ENCODE measurements at regions not wholly inside any gene's neighbourhood (a gene's known extent, or its start where the extent isn't known, plus 50 kb on each side); places are given as distances from the start of the nearest gene placed in this dataset.

DNA sequence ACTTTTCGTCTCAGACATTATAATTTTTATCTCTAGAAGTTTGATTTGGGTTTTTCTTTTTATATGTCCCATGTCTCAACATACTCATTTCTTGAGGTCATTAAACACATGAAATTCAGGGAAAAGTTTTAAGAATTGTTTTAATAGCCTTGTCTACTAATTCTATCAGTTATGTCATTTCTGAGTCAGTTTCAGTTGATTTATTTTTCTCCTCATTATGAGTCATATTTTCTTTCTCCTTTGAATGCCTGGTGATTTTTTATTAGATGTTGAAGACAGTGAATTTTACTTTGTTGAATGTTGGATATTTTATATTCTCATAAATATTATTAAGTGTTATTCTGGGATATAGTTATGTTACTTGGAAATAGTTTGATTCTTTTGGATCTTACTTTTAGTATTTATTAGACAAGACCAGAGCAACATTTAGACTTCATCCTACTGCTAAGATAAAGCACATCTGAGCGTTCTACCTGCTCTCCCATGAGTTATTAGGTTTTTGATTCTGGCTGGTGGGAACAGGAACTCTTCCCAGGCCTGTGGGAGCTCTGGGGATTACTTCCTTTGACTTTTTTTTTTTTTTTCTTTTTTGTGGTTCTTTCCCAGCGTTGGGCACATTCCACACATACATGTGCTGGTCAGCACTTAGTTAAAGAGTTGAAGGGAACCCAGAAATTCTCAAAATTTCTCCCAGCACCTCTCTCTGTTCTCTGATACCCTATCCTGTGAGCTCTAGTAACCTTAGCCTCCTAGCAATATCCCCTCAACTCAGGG lies 1157.7 kb downstream of the BCL11B start:
- Histone ChIP-seq H3K4me3 (ENCODE audit: low read depth, low read length) (no peak overlapping the region), H3K9me3 (ENCODE audit: severe bottlenecking) (no peaks in the 10 kb centered on the region), H3K36me3 (no peaks in the 10 kb centered on the region), H3K27me3 (ENCODE audit: insufficient read depth, low read depth, severe bottlenecking) (peaks cover 29% of the 10 kb centered on the region), H3K27ac (no peak overlapping the region)
- DNase-seq = no peak
- TF ChIP-seq, protein P1, sequence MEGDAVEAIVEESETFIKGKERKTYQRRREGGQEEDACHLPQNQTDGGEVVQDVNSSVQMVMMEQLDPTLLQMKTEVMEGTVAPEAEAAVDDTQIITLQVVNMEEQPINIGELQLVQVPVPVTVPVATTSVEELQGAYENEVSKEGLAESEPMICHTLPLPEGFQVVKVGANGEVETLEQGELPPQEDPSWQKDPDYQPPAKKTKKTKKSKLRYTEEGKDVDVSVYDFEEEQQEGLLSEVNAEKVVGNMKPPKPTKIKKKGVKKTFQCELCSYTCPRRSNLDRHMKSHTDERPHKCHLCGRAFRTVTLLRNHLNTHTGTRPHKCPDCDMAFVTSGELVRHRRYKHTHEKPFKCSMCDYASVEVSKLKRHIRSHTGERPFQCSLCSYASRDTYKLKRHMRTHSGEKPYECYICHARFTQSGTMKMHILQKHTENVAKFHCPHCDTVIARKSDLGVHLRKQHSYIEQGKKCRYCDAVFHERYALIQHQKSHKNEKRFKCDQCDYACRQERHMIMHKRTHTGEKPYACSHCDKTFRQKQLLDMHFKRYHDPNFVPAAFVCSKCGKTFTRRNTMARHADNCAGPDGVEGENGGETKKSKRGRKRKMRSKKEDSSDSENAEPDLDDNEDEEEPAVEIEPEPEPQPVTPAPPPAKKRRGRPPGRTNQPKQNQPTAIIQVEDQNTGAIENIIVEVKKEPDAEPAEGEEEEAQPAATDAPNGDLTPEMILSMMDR (IDR thresholded peaks at IDR 0.05; ENCODE audit: low read depth, low read length) = no peak

DNA sequence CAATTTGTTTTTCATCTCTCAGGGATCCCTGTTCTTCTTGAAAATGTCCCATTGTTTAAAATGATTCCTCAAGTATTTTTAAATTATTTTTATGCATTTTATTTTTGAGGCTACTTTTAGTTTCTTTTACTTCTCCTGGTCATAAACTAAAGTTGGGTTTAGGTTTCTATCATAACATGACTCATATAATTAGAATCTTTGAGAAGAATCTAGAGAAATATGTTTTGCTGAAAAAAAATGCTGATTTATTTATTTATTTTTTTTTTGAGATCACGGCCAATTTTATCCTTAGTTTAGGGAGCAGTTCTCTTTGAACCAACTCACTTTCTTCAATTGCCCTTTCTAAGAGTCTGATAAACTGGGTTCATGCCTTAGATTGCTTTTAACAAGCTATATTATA lies 1157.1 kb downstream of the BCL11B start:
- no peaks in the 10 kb centered on the region for H3K9me3 ChIP-seq (ENCODE audit: severe bottlenecking)
- TF ChIP-seq, protein P1 (IDR thresholded peaks at IDR 0.05; ENCODE audit: low read depth, low read length) = no peak
- H3K27ac ChIP-seq = no peak overlapping the region
- no peak for DNase-seq
- H3K27me3 ChIP-seq (ENCODE audit: insufficient read depth, low read depth, severe bottlenecking) = peaks cover 32% of the 10 kb centered on the region
- H3K4me3 ChIP-seq (ENCODE audit: low read depth, low read length) = no peak overlapping the region
- H3K36me3 ChIP-seq = no peaks in the 10 kb centered on the region

DNA sequence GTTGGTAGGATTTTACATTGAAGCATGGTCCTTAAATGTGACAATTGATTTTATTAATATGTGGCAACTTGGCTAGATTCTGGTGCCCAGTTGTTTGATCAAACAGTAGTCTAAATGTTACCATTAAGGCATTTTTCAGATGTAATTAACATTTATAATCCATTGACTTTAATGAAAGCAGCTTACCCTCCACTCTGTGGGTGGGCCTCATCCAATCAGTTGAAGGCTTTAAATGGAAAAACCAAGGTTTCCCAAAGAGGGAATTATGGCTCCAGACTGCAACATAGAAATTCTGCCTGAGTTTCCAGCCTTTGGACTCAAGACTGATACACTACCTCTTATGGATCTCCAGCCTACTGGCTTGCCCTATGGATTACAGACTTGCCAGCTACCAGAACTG lies 1153.2 kb downstream of the BCL11B start:
- Histone ChIP-seq H3K4me3 (ENCODE audit: low read depth, low read length) (no peak overlapping the region), H3K27ac (no peak overlapping the region), H3K9me3 (ENCODE audit: severe bottlenecking) (no peaks in the 10 kb centered on the region), H3K36me3 (no peaks in the 10 kb centered on the region), H3K27me3 (ENCODE audit: insufficient read depth, low read depth, severe bottlenecking) (peaks cover 33% of the 10 kb centered on the region)
- no peak for DNase-seq
- TF ChIP-seq, protein P1 (IDR thresholded peaks at IDR 0.05; ENCODE audit: low read depth, low read length) = no peak

DNA sequence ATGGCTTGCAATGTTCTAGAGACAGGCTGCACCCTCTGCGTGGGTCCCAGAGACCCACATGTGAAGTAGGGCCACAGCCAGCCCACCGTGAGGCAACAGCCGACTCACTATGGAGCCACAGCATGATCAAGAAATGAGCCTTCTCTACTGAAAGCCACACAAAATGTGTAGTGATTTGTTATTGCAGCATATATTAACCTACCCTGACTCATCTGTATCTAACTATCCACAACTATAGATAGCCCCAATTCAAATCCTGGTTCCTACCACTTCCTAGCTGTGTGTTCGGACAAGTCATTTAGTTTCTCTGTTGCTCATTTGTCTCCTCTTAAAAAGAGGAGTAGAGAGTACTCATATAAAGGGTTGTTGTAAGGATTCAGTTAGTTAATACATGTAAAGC lies 1152.3 kb downstream of the BCL11B start:
- no peaks in the 10 kb centered on the region for H3K9me3 ChIP-seq (ENCODE audit: severe bottlenecking)
- peaks cover 33% of the 10 kb centered on the region for H3K27me3 ChIP-seq (ENCODE audit: insufficient read depth, low read depth, severe bottlenecking)
- no peaks in the 10 kb centered on the region for H3K36me3 ChIP-seq
- TF ChIP-seq, protein P1 (IDR thresholded peaks at IDR 0.05; ENCODE audit: low read depth, low read length) = no peak
- no peak overlapping the region for H3K4me3 ChIP-seq (ENCODE audit: low read depth, low read length)
- no peak overlapping the region for H3K27ac ChIP-seq
- DNase-seq = no peak

DNA sequence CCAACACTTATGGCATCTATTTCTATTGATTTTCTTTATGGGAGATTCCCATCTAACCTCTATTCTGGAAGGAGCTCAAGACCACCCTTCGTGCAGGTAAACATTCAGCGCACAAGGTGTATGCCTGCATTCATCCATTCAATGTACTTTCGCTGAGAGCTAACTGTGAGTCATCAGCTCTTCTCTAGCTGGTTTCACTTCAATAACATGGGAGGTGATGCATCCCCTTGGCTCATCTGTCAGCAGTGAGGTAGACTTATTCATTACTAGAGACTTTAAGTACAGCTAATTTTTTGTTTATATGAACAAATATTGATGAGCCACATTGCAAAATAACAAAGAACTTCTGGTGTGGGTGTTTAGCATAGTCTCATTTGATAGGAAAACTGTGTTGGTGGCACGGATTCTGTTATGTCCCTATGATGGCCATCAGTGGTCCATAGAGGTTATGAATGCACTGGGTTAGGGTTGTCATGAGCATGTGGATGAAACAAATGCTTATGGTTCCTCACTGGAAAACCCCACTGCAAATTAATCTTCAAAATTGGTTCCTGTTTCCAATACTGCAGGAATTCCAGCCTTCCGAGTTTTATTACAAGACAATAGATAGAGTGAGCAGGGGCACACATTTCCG lies 1151.0 kb downstream of the BCL11B start:
- Histone ChIP-seq H3K27me3 (ENCODE audit: insufficient read depth, low read depth, severe bottlenecking) (peaks cover 33% of the 10 kb centered on the region), H3K27ac (no peak overlapping the region), H3K4me3 (ENCODE audit: low read depth, low read length) (no peak overlapping the region), H3K9me3 (ENCODE audit: severe bottlenecking) (no peaks in the 10 kb centered on the region), H3K36me3 (no peaks in the 10 kb centered on the region)
- TF ChIP-seq, protein P1 (IDR thresholded peaks at IDR 0.05; ENCODE audit: low read depth, low read length) = no peak
- no peak for DNase-seq
